ENCODE measurements at regions not wholly inside any gene's neighbourhood (a gene's known extent, or its start where the extent isn't known, plus 50 kb on each side); places are given as distances from the start of the nearest gene placed in this dataset.
"Not testable (repeated sequence)": the region's sequence is repeated elsewhere in the genome, so short reads cannot be mapped to it uniquely, and the experiment has no call there.

DNA sequence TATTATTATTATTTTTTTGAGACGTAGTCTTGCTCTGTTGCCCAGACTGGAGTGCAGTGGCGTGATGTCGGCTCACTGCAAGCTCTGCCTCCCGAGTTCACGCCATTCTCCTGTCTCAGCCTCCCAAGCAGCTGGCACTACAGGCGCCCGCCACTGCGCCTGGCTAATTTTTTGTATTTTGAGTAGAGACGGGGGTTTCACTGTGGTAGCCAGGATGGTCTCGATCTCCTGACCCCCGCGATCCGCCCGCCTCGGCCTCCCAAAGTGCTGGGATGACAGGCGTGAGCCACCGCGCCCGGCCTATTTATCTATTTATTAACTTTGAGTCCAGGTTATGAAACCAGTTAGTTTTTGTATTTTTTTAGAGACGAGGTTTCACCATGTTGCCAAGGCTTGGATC is 3901.0 kb upstream of the OR11H1 start:
- not testable (repeated sequence) for TF ChIP-seq RFX5 (IDR thresholded peaks at IDR 0.05); CTCF (IDR thresholded peaks at IDR 0.05); POLR2A (IDR thresholded peaks at IDR 0.05; ENCODE audit: low read length); JUN (IDR thresholded peaks at IDR 0.05); BHLHE40 (IDR thresholded peaks at IDR 0.05; ENCODE audit: low read depth, low read length); EHF (CRISPR knock-in tag; IDR thresholded peaks at IDR 0.05); EP300 (IDR thresholded peaks at IDR 0.05); CHD4 (IDR thresholded peaks at IDR 0.05; ENCODE audit: borderline replicate concordance); SMC3 (IDR thresholded peaks at IDR 0.05); HOXA7 (CRISPR knock-in tag; IDR thresholded peaks at IDR 0.05); MAX (IDR thresholded peaks at IDR 0.05); ZNF302 (CRISPR knock-in tag; IDR thresholded peaks at IDR 0.05); KDM5A (IDR thresholded peaks at IDR 0.05)
- TF ChIP-seq, protein P1, sequence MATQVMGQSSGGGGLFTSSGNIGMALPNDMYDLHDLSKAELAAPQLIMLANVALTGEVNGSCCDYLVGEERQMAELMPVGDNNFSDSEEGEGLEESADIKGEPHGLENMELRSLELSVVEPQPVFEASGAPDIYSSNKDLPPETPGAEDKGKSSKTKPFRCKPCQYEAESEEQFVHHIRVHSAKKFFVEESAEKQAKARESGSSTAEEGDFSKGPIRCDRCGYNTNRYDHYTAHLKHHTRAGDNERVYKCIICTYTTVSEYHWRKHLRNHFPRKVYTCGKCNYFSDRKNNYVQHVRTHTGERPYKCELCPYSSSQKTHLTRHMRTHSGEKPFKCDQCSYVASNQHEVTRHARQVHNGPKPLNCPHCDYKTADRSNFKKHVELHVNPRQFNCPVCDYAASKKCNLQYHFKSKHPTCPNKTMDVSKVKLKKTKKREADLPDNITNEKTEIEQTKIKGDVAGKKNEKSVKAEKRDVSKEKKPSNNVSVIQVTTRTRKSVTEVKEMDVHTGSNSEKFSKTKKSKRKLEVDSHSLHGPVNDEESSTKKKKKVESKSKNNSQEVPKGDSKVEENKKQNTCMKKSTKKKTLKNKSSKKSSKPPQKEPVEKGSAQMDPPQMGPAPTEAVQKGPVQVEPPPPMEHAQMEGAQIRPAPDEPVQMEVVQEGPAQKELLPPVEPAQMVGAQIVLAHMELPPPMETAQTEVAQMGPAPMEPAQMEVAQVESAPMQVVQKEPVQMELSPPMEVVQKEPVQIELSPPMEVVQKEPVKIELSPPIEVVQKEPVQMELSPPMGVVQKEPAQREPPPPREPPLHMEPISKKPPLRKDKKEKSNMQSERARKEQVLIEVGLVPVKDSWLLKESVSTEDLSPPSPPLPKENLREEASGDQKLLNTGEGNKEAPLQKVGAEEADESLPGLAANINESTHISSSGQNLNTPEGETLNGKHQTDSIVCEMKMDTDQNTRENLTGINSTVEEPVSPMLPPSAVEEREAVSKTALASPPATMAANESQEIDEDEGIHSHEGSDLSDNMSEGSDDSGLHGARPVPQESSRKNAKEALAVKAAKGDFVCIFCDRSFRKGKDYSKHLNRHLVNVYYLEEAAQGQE (IDR thresholded peaks at IDR 0.05): not testable (repeated sequence)
